Suprapubic skin (tissue), 3 donors: ENCODE measurements at regions not wholly inside any gene's neighbourhood (a gene's known extent, or its start where the extent isn't known, plus 50 kb on each side); places are given as distances from the start of the nearest gene placed in this dataset.

Experiments used
- CTCF ChIP-seq, 2 donors: fragments of 200-600 bp in 1 of 2; fragments of 450-650 bp in 1 of 2; sonication (generic) in 1 of 2; IDR thresholded peaks; one replicate each; pipeline ENCODE4 v1.5.1; 2016 to 2019; ENCODE audit warnings: antibody characterized with exemption in 2 of 2, mild to moderate bottlenecking in 1 of 2, moderate library complexity in 1 of 2
- POLR2A ChIP-seq, 2 donors: fragments of 450-650 bp; IDR thresholded peaks; one replicate each; pipeline ENCODE4 v1.6.1; 2017; ENCODE audit warnings: antibody characterized with exemption in 2 of 2, mild to moderate bottlenecking in 2 of 2, moderate library complexity in 2 of 2

- no peak for TF ChIP-seq CTCF (IDR thresholded peaks at IDR 0.05)
- no peak for TF ChIP-seq POLR2A (IDR thresholded peaks at IDR 0.05)
Observed at GRCh38 chr19:41500443-41500842, 57.5 kb downstream of the ERICH4 start.
